ENCODE measurements at regions not wholly inside any gene's neighbourhood (a gene's known extent, or its start where the extent isn't known, plus 50 kb on each side); places are given as distances from the start of the nearest gene placed in this dataset.
A peak's percentile ranks its signal among the peaks of the same experiment; 100 is the strongest.

- DNase-seq = no peak
These were observed 223.8 kb downstream of the DACT1 start for GRCh38 chr14:58861586-58861985.

GRCh38 chr14:58862416-58863160 is 224.8 kb downstream of the DACT1 start:
- no peak for DNase-seq

DNA sequence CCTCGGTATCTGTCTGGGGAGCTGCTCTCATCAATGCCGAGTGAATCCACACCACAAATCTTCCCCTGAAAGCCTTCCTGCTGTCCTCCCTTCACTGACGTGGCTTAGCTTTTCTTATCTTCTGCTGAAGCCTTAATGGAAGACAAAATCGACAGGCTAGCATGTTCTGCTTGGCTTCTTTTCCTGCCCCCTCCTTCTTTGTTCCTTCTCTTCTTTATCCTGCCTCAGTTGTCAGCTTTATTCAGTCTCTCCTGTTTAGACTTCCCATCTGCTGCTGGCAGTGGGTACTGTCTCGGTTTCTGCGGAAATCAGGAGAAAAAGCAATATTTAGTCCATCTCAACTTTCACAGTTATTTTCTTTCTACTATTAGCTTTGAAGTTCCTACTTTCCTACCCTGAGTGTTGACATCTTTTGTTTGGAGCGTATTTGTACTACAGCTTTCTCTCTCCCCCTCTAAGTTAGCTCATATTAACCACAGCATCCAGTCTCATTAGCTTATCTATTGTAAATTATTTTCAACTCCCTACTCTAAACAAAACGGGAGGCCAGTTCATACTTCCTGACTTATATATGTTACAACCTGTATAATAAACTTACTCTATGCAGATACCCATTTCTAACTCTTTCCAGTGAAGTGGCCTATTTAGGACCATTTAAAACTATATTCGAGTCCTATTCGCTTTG is 226.0 kb downstream of the DACT1 start:
- DNase-seq = no peak

GRCh38 chr14:58864751-58865513 is 227.2 kb downstream of the DACT1 start:
- DNase-seq = peak; percentile 75

GRCh38 chr14:58865514-58866281 is 227.9 kb downstream of the DACT1 start:
- DNase-seq = no peak

GRCh38 chr14:58866391-58866790 is 228.6 kb downstream of the DACT1 start:
- peak; percentile 21 for DNase-seq

GRCh38 chr14:58870961-58871360 is 233.2 kb downstream of the DACT1 start:
- DNase-seq = no peak

GRCh38 chr14:58871573-58871972 is 233.8 kb downstream of the DACT1 start:
- DNase-seq = no peak

- no peak for DNase-seq
These were observed 234.3 kb downstream of the DACT1 start for GRCh38 chr14:58872061-58872460.

- DNase-seq = no peak
These were observed 235.6 kb downstream of the DACT1 start for GRCh38 chr14:58873228-58873953.

- DNase-seq = no peak
These were observed 237.9 kb downstream of the DACT1 start for GRCh38 chr14:58875613-58876012.

DNA sequence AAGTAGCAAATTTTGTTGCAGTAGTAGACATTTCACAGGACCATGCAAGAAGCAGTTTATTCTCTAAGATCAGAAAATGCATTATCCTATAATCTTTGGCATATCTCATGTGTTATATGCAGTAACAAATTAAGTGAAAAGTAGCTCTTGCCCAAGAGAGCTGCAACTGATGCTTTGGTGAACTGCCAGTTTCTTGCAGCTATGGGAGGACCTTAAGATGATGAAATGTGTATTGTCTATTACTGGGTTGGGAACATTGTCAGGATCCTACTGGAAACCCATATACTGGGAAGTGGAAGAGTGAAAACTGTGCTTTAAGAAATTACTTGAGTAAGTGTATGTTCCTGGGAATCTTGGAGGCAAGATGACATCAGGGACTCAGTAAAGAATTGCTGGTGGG is 238.8 kb downstream of the DACT1 start:
- no peak for DNase-seq

DNA sequence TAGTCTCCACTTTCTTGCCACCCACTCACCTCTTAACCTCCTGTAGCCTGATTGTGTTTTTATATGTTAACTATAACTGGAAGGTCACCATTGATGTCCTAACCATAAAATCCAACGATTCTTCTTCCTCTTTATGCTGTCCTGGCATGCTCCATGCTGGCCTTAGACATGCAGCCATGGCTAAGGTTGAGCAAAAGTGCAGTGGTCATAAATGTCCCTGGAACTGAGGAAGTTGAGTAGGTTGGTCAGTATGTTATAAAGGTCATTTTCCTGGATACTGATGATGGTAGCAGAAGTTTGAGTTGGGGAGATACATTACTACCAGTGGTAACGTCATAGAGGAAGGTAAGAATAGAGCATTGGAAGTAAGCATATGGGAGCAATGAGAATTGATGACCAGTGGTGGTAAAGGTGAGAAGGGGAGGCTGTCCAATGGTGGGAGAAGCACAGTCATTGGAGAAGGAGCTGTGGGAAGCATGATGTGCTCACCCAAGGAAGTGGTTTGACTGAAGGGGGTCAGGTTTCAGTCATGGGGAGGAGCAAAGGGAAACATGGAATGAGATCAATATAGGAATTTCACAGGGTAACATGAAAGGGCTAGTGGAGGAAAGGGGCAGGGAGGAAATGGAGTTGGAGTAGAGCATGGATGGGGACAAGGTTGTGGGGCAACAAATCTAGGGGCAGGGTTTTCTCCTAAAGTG is 240.8 kb downstream of the DACT1 start:
- DNase-seq = no peak

GRCh38 chr14:58881433-58881832 is 243.7 kb downstream of the DACT1 start:
- DNase-seq = no peak

DNA sequence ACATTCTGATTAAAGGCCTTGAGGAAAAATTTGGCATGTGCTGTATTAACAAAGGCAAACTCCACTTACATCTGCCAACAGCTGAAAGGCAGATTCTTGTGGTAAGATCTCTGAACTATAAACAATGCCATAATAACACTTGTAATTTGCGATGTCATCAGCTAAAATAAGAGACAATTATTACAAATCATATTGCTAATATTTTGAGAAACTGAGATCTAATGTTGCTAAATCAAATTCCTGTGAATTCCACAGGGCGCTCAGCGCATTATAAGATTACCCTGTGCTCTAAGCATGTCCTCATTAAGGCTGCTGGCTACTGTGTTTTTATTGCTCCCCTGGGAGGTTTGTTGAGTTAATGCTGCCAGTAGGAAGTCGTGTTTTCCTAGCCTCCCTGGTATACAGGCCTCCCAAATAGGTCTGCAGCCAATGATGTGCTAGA is 244.8 kb downstream of the DACT1 start:
- no peak for DNase-seq

DNA sequence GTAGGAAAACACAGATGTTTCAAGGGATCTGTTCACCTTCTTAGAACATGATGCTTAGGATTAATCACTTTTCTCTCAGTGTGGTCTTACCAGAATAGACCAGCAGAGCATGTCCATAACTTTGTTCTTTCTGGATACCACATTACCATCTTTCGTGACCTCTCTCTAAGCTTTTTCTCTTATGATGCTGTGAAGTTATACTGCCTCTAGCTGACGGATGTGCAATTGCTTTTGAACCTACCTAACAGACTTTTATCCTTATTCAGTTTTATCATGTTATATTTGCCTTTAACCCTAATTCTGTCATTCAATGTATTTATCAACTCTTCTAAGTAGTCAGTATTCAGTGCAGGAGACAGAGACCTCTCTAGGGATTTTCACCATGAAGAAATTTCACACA is 246.7 kb downstream of the DACT1 start:
- no peak for DNase-seq

- DNase-seq = peak; percentile 76
These were observed 250.2 kb downstream of the DACT1 start for GRCh38 chr14:58887931-58888330.

DNA sequence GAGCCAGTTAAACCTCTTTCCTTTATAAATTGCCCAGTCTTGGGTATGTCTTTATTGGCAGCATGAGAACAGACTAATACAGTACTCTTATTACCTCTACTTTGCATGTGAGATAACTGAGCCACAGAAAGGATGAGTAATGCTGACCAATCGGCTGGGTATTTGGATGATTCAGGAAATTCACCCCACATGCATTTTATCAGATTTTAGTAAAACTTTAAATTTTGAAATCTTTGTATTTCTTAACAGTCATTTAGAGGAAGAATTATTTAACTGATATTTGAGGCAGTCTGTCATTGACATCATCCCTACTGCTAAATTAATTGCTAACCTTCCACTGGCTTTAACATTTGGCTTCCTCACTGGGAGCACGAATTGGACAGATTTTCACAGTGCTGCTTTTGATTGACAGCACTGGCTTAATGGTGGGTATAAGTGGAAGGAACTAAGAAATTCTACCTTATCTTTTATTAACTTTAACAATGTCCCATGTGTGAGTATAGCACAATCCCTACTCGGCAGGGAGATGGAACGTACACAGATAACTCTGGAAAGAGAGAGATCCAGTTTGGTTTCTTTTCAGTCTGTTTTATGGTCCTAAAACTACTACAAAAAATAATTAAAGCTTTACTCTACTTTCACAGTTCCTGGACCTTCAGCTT is 261.0 kb downstream of the DACT1 start:
- peak; percentile 87 for DNase-seq

DNA sequence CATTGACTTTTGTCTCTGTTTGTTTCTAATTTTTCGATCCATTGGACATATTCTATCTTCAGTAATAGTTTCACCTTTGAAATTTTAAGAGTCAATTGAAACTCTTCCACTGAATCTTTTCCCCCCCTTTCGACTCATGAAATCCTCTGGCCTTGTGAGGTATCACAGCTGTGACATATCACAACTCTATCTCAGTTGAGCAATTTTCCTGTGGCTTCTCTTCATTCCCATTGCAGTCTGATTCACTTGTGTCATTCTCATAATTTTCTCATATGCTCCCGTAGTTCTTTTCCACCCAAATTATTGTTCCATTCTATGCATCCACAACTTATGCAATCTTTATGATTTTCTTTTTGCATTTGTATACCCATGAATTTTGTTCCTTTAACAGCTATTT is 261.6 kb downstream of the DACT1 start:
- peak; percentile 54 for DNase-seq

GRCh38 chr14:58901826-58902225 is 264.1 kb downstream of the DACT1 start:
- no peak for DNase-seq

DNA sequence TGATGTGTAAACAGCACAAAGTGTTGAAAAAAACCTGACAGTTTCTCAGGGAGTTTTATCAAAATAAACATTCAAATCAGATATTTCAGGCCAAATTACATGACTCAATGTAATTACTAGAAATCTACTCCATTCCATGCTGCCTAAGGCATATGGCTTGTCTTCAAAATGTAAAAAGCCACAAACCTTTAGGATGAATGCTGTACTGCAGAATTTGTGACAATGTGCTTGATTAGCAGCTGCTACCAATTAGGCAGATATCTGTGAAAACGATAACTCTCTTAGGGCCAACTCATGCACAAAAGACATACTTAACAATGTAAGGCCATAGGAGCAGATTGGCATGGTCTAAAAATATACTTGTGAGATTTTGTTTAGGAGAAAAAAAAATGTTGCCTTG is 267.0 kb downstream of the DACT1 start:
- DNase-seq = no peak

Measured in NCI-H226 (cell line).